HG03280 (cell line): ENCODE measurements at regions not wholly inside any gene's neighbourhood (a gene's known extent, or its start where the extent isn't known, plus 50 kb on each side); places are given as distances from the start of the nearest gene placed in this dataset.
"Not testable (repeated sequence)": the region's sequence is repeated elsewhere in the genome, so short reads cannot be mapped to it uniquely, and the experiment has no call there.

ENCODE experiments used
- ATAC-seq: cut with Tn5 transposase; IDR thresholded peaks from one replicate; pipeline ENCODE4 v1.9.1; 2021; ENCODE audit warnings: mild to moderate bottlenecking, moderate library complexity; ENCODE audit not compliant: unreplicated experiment

GRCh38 chr2:87311896-87312441 is 290.3 kb upstream of the PLGLB1 start:
- ATAC-seq, result not testable (repeated sequence)

- not testable (repeated sequence) for ATAC-seq
Observed at GRCh38 chr2:87314622-87315021, 293.0 kb upstream of the PLGLB1 start.

GRCh38 chr2:87315183-87315902 is 293.7 kb upstream of the PLGLB1 start:
- ATAC-seq, result peak; percentile 64

- not testable (repeated sequence) for ATAC-seq
Observed at GRCh38 chr2:87317193-87317592, 295.5 kb upstream of the PLGLB1 start.

GRCh38 chr2:87318814-87319491 is 297.3 kb upstream of the PLGLB1 start:
- not testable (repeated sequence) for ATAC-seq

GRCh38 chr2:87319705-87320104 is 298.1 kb upstream of the PLGLB1 start:
- ATAC-seq, result not testable (repeated sequence)

- ATAC-seq, result not testable (repeated sequence)
Observed at GRCh38 chr2:87321201-87321600, 299.6 kb upstream of the PLGLB1 start.

GRCh38 chr2:87324335-87325041 is 302.8 kb upstream of the PLGLB1 start:
- not testable (repeated sequence) for ATAC-seq

- ATAC-seq, result not testable (repeated sequence)
Observed at GRCh38 chr2:87325042-87325910, 303.6 kb upstream of the PLGLB1 start.

GRCh38 chr2:87325911-87326294 is 304.3 kb upstream of the PLGLB1 start:
- ATAC-seq, result not testable (repeated sequence)

- not testable (repeated sequence) for ATAC-seq
Observed at GRCh38 chr2:87326754-87327153, 305.1 kb upstream of the PLGLB1 start.

GRCh38 chr2:87327648-87328371 is 306.2 kb upstream of the PLGLB1 start:
- not testable (repeated sequence) for ATAC-seq

GRCh38 chr2:87329529-87329928 is 307.9 kb upstream of the PLGLB1 start:
- not testable (repeated sequence) for ATAC-seq

- not testable (repeated sequence) for ATAC-seq
Observed at GRCh38 chr2:87330486-87330885, 308.8 kb upstream of the PLGLB1 start.

GRCh38 chr2:87331940-87332583 is 310.4 kb upstream of the PLGLB1 start:
- not testable (repeated sequence) for ATAC-seq

- not testable (repeated sequence) for ATAC-seq
Observed at GRCh38 chr2:87334888-87335287, 313.2 kb upstream of the PLGLB1 start.

- not testable (repeated sequence) for ATAC-seq
Observed at GRCh38 chr2:87338998-87339397, 317.4 kb upstream of the PLGLB1 start.

- not testable (repeated sequence) for ATAC-seq
Observed at GRCh38 chr2:87341601-87342014, 320.0 kb upstream of the PLGLB1 start.

GRCh38 chr2:87342175-87342574 is 320.5 kb upstream of the PLGLB1 start:
- not testable (repeated sequence) for ATAC-seq
